SK-N-SH (cell line): ENCODE measurements at regions not wholly inside any gene's neighbourhood (a gene's known extent, or its start where the extent isn't known, plus 50 kb on each side); places are given as distances from the start of the nearest gene placed in this dataset.

Experiments used
- EZH2phosphoT487 ChIP-seq: fragments of 200-600 bp; sonication (generic); IDR thresholded peaks from 2 replicates; pipeline ENCODE4 v1.6.1; 2017; ENCODE audit warnings: low read depth, mixed run types, mild to moderate bottlenecking, antibody characterized with exemption, moderate library complexity, borderline replicate concordance
- FOSL2 ChIP-seq: IDR thresholded peaks from 2 replicates; pipeline ENCODE4 v1.4.0; 2012; ENCODE audit warnings: low read depth, mild to moderate bottlenecking, moderate library complexity, borderline replicate concordance
- POLR2AphosphoS5 ChIP-seq: IDR thresholded peaks from 2 replicates; pipeline ENCODE4 v1.6.1; 2012; ENCODE audit warnings: low read depth, low read length

- no peak for TF ChIP-seq EZH2phosphoT487
- no peak for TF ChIP-seq POLR2AphosphoS5
- no peak for TF ChIP-seq FOSL2
Measured at GRCh38 chr6:48449002-48449401, 338.0 kb upstream of the PTCHD4 start.
